HepG2 (cell line): ENCODE measurements at regions not wholly inside any gene's neighbourhood (a gene's known extent, or its start where the extent isn't known, plus 50 kb on each side); places are given as distances from the start of the nearest gene placed in this dataset.

Experiments used
- E2F1 ChIP-seq: sonication (generic); formaldehyde crosslinking; IDR thresholded peaks from 2 replicates; pipeline ENCODE4 v1.5.0; 2020; ENCODE audit warnings: missing genetic modification reagents
- HDAC6 ChIP-seq: fragments of 200-600 bp; sonication (generic); IDR thresholded peaks from 2 replicates; pipeline ENCODE4 v1.7.0; 2017; ENCODE audit warnings: mild to moderate bottlenecking, antibody characterized with exemption, low read length, low read depth
- HHEX ChIP-seq: IDR thresholded peaks from 2 replicates; pipeline ENCODE4 v1.6.1; 2016; ENCODE audit warnings: control low read depth
- HMGXB3 ChIP-seq: sonication (generic); formaldehyde crosslinking; IDR thresholded peaks from 2 replicates; pipeline ENCODE4 v1.4.0; 2020; ENCODE audit warnings: missing genetic modification reagents, borderline replicate concordance
- IRF2 ChIP-seq: IDR thresholded peaks from 2 replicates; pipeline ENCODE4 v1.6.1; 2018; ENCODE audit warnings: missing genetic modification reagents, missing compliant biosample characterization
- ISL2 ChIP-seq: sonication (generic); formaldehyde crosslinking; IDR thresholded peaks from 2 replicates; pipeline ENCODE4 v1.5.0; 2020; ENCODE audit warnings: missing genetic modification reagents
- KLF9 ChIP-seq: IDR thresholded peaks from 2 replicates; pipeline ENCODE4 v1.6.1; 2016; ENCODE audit warnings: low read depth
- MXD4 ChIP-seq: IDR thresholded peaks from 2 replicates; pipeline ENCODE4 v1.6.1; 2016; ENCODE audit warnings: mild to moderate bottlenecking, missing biosample characterization, missing genetic modification reagents
- NKX3-1 ChIP-seq: sonication (generic); formaldehyde crosslinking; IDR thresholded peaks from 2 replicates; pipeline ENCODE4 v1.5.0; 2020; ENCODE audit warnings: missing genetic modification reagents
- PREB ChIP-seq: sonication (generic); formaldehyde crosslinking; IDR thresholded peaks from 2 replicates; pipeline ENCODE4 v1.4.0; 2020; ENCODE audit warnings: missing genetic modification reagents
- RERE ChIP-seq: IDR thresholded peaks from 2 replicates; pipeline ENCODE4 v1.6.1; 2016; ENCODE audit warnings: low read depth, missing genetic modification reagents, missing compliant biosample characterization
- SRSF9 ChIP-seq: fragments of 200-400 bp; formaldehyde crosslinking; IDR thresholded peaks from 2 replicates; pipeline ENCODE4 v1.6.1; 2018; ENCODE audit warnings: borderline replicate concordance, mild to moderate bottlenecking, low read depth, low read length; ENCODE audit not compliant: insufficient read depth, poor library complexity, severe bottlenecking
- TFDP1 ChIP-seq: IDR thresholded peaks from 2 replicates; pipeline ENCODE4 v1.6.1; 2016; ENCODE audit warnings: missing compliant biosample characterization, missing genetic modification reagents, borderline replicate concordance
- TF ChIP-seq, protein P1 (sequence below): sonication (generic); formaldehyde crosslinking; IDR thresholded peaks from 2 replicates; pipeline ENCODE4 v1.5.0; 2020; ENCODE audit warnings: missing genetic modification reagents

DNA sequence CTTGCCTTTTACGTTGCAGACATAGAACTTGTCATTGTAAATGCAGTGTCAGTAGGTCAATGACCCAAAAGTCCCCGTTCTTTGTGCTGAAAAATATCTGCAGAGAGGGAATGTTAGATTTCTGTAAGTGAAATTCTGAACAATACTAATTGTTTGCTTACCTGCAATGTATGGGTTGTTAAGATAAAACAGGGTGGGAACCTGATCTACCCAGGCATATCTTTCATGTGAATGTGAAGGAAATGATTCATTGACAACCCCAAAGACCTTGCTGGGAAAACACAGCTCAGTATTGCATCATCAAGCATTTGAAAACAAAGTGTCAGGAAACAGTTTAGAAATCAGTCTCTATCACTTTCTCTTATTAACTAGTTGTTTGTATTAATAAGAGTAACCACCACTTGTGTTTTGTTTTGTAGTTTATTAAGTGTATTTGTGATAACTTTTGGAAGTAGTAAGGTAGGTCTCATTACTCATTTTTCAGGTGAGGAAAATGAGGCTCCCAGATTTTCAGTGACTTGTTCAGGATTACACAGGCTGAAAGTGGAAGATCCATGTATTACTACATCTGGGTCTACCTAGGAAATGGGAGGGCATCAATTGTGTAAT, 57.9 kb upstream of the SLC38A2 start (continued):
- TF ChIP-seq HMGXB3 (CRISPR knock-in tag) (peak; percentile 54; the same call in 1 of the 2 replicates), HHEX (CRISPR knock-in tag) (peak; percentile 86), PREB (CRISPR knock-in tag) (no peak), IRF2 (CRISPR knock-in tag) (peak; percentile 74; the same call in 1 of the 2 replicates), HDAC6 (no peak), SRSF9 (no peak), NKX3-1 (0 out of 2 replicates have a peak, but pooled peaks have one; percentile 16), RERE (CRISPR knock-in tag) (peak; percentile 95), TFDP1 (CRISPR knock-in tag) (no peak), KLF9 (CRISPR knock-in tag) (no peak), ISL2 (peak; percentile 84), E2F1 (CRISPR knock-in tag) (no peak), MXD4 (CRISPR knock-in tag) (no peak)
- TF ChIP-seq, protein P1, sequence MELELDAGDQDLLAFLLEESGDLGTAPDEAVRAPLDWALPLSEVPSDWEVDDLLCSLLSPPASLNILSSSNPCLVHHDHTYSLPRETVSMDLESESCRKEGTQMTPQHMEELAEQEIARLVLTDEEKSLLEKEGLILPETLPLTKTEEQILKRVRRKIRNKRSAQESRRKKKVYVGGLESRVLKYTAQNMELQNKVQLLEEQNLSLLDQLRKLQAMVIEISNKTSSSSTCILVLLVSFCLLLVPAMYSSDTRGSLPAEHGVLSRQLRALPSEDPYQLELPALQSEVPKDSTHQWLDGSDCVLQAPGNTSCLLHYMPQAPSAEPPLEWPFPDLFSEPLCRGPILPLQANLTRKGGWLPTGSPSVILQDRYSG (CRISPR knock-in tag), result no peak
